HG03378 (cell line): ENCODE measurements at regions not wholly inside any gene's neighbourhood (a gene's known extent, or its start where the extent isn't known, plus 50 kb on each side); places are given as distances from the start of the nearest gene placed in this dataset.
"Not testable (repeated sequence)": the region's sequence is repeated elsewhere in the genome, so short reads cannot be mapped to it uniquely, and the experiment has no call there.

Experiments
- ATAC-seq: cut with Tn5 transposase; IDR thresholded peaks from one replicate; pipeline ENCODE4 v1.9.1; 2021; ENCODE audit warnings: mild to moderate bottlenecking, moderate library complexity; ENCODE audit not compliant: unreplicated experiment

- no peak for ATAC-seq
Measured at GRCh38 chr5:57066924-57067596, 106.8 kb upstream of the GPBP1 start.

GRCh38 chr5:57067597-57067924, 106.3 kb upstream of the GPBP1 start:
- no peak for ATAC-seq

- ATAC-seq = no peak
Measured at GRCh38 chr5:57069115-57069835, 104.6 kb upstream of the GPBP1 start.

GRCh38 chr5:57072218-57072892, 101.5 kb upstream of the GPBP1 start:
- no peak for ATAC-seq

- ATAC-seq = no peak
Measured at GRCh38 chr5:57082441-57083067, 91.3 kb upstream of the GPBP1 start.

GRCh38 chr5:57085306-57086081, 88.4 kb upstream of the GPBP1 start:
- ATAC-seq = no peak

GRCh38 chr5:57087947-57088346, 85.9 kb upstream of the GPBP1 start:
- not testable (repeated sequence) for ATAC-seq

GRCh38 chr5:57094753-57095683, 78.8 kb upstream of the GPBP1 start:
- ATAC-seq = no peak

GRCh38 chr5:57097526-57097925, 76.3 kb upstream of the GPBP1 start:
- ATAC-seq = no peak

- no peak for ATAC-seq
Measured at GRCh38 chr5:57102189-57102904, 71.5 kb upstream of the GPBP1 start.

GRCh38 chr5:57102905-57103255, 71.0 kb upstream of the GPBP1 start:
- ATAC-seq = no peak

GRCh38 chr5:57103317-57103907, 70.4 kb upstream of the GPBP1 start:
- no peak for ATAC-seq

GRCh38 chr5:57106661-57107060, 67.2 kb upstream of the GPBP1 start:
- ATAC-seq = no peak

GRCh38 chr5:57111993-57112392, 61.9 kb upstream of the GPBP1 start:
- ATAC-seq = no peak

- no peak for ATAC-seq
Measured at GRCh38 chr5:57113481-57113880, 60.4 kb upstream of the GPBP1 start.

GRCh38 chr5:57117596-57117995, 56.3 kb upstream of the GPBP1 start:
- ATAC-seq = no peak

- no peak for ATAC-seq
Measured at GRCh38 chr5:57119031-57119430, 54.8 kb upstream of the GPBP1 start.

- ATAC-seq = no peak
Measured at GRCh38 chr5:57124014-57124413, 49.8 kb upstream of the GPBP1 start.
